ENCODE measurements at regions not wholly inside any gene's neighbourhood (a gene's known extent, or its start where the extent isn't known, plus 50 kb on each side); places are given as distances from the start of the nearest gene placed in this dataset.
"Not testable (repeated sequence)": the region's sequence is repeated elsewhere in the genome, so short reads cannot be mapped to it uniquely, and the experiment has no call there.

DNA sequence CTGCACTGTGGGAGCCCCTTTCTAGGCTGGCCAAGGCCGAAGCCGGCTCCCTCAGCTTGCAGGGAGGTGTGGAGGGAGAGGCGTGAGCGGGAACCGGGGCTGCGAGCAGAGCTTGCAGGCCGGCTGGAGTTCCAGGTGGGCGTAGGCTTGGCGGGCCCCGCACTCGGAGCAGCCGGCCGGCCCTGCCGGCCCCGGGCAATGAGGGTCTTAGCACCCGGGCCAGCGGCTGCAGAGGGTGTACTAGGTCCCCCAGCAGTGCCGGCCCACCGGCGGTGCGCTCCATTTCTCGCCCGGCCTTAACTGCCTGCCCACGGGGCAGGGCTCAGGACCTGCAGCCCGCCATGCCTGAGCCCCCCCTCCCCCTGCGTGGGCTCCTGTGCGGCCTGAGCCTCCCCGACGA is 86.1 kb upstream of the SPEF2 start:
- not testable (repeated sequence) for H3K4me3 ChIP-seq (ENCODE audit: insufficient read depth, low read depth, low read length)

More for the DNA sequence above, 86.1 kb upstream of the SPEF2 start:
- H3K27me3 ChIP-seq (ENCODE audit: control insufficient read depth, insufficient read depth, low read length); CTCF ChIA-PET; H4K8ac ChIP-seq (ENCODE audit: low read depth in 2 of 2, low read length in 2 of 2); H3K36me3 ChIP-seq (ENCODE audit: control insufficient read depth, insufficient read depth, low read length); H3K79me1 ChIP-seq (ENCODE audit: low read depth in 1 of 2, low read length in 2 of 2); H3K4me2 ChIP-seq (ENCODE audit: low read depth, low read length); intact Hi-C loops (cut with micrococcal nuclease); H3K9ac ChIP-seq (ENCODE audit: low read depth, low read length); H3K9me3 ChIP-seq (ENCODE audit: control insufficient read depth, insufficient read depth, low read length); H2BK5ac ChIP-seq (ENCODE audit: low read depth, low read length, poor library complexity, severe bottlenecking); H2BK20ac ChIP-seq (ENCODE audit: low read depth, low read length); H2AK5ac ChIP-seq (ENCODE audit: low read depth, low read length); POLR2A ChIA-PET (ENCODE audit: unreplicated experiment); ATAC-seq (ENCODE audit: low read depth); H2BK15ac ChIP-seq (ENCODE audit: low read depth, low read length); H3K14ac ChIP-seq (replicated peaks; ENCODE audit: low read depth, low read length); H4K20me1 ChIP-seq (ENCODE audit: insufficient read depth, low read length); dilution Hi-C loops (cut with HindIII; ENCODE audit: low sequenced_read_pairs, unreplicated experiment); H3K56ac ChIP-seq (ENCODE audit: extremely low read depth, insufficient read depth, low read length); H2AK9ac ChIP-seq (replicated peaks; ENCODE audit: low read depth, low read length, poor library complexity); in situ Hi-C loops (cut with MboI; ENCODE audit: low sequenced_read_pairs); H2BK120ac ChIP-seq (ENCODE audit: low read depth, low read length); H3K9me1 ChIP-seq (ENCODE audit: insufficient read depth, low read length); H3K23ac ChIP-seq (ENCODE audit: low read depth, low read length); BruUV-seq (replicated peaks); H4K91ac ChIP-seq (ENCODE audit: insufficient read depth, low read depth, low read length); H3K18ac ChIP-seq (ENCODE audit: low read depth, low read length); H3K27ac ChIP-seq (ENCODE audit: insufficient read depth, low read length); H3K4me1 ChIP-seq (ENCODE audit: control insufficient read depth, insufficient read depth, low read length); DNase-seq; H3K4ac ChIP-seq (ENCODE audit: low read depth, low read length); H2AFZ ChIP-seq (replicated peaks; ENCODE audit: low read length, poor library complexity); H4K5ac ChIP-seq (ENCODE audit: low read depth, low read length): not testable (repeated sequence)
- 95% methylated on average over 14 of the region's 29 CpGs; no CpG with 5 or more reads in 1 of the 2 experiments for WGBS, 2 experiments (ENCODE audit: extremely low coverage in 2 of 2, insufficient read length in 1 of 2)

Measured in IMR-90 (cell line).